SK-N-MC (cell line): ENCODE measurements at regions not wholly inside any gene's neighbourhood (a gene's known extent, or its start where the extent isn't known, plus 50 kb on each side); places are given as distances from the start of the nearest gene placed in this dataset.
"Not testable (repeated sequence)": the region's sequence is repeated elsewhere in the genome, so short reads cannot be mapped to it uniquely, and the experiment has no call there.

Experiments used
- DNase-seq: peaks from one replicate; pipeline ENCODE4 v3.0.0-alpha.2; 2011; ENCODE audit warnings: low read depth, low spot score
- H3K27ac ChIP-seq: fragments of 200-600 bp; sonication (generic); 2 replicates; pipeline ENCODE4 v1.5.1; 2016; ENCODE audit warnings: mixed run types
- H3K36me3 ChIP-seq: fragments of 200-600 bp; sonication (generic); 2 replicates; pipeline ENCODE4 v1.6.1; 2017; ENCODE audit warnings: antibody characterized with exemption, low read length, mixed read lengths; ENCODE audit not compliant: insufficient read depth
- H3K4me3 ChIP-seq: fragments of 200-600 bp; sonication (generic); 2 replicates; pipeline ENCODE4 v1.5.1; 2016
- H3K9ac ChIP-seq: fragments of 200-600 bp; sonication (generic); 2 replicates; pipeline ENCODE4 v1.8.0; 2017; ENCODE audit warnings: mixed run types, mixed read lengths; ENCODE audit not compliant: insufficient read length
- H3K9me3 ChIP-seq: fragments of 200-600 bp; sonication (generic); 2 replicates; pipeline ENCODE4 v1.6.1; 2017; ENCODE audit warnings: low read depth, mild to moderate bottlenecking, antibody characterized with exemption, low read length, moderate library complexity, mixed read lengths
- EZH2 ChIP-seq: fragments of 200-600 bp; sonication (generic); IDR thresholded peaks from one replicate; pipeline ENCODE4 v1.6.1; 2017; ENCODE audit warnings: antibody characterized with exemption
- FOXP2 ChIP-seq: optimal IDR thresholded peaks from 2 replicates; pipeline ENCODE3; 2011; ENCODE audit warnings: mild to moderate bottlenecking, moderate library complexity; ENCODE audit not compliant: insufficient read depth; ENCODE audit errors: extremely low read length, control extremely low read depth
- POLR2AphosphoS5 ChIP-seq: IDR thresholded peaks from 2 replicates; pipeline ENCODE4 v1.6.1; 2012; ENCODE audit warnings: mild to moderate bottlenecking, low read depth, low read length, borderline replicate concordance

DNA sequence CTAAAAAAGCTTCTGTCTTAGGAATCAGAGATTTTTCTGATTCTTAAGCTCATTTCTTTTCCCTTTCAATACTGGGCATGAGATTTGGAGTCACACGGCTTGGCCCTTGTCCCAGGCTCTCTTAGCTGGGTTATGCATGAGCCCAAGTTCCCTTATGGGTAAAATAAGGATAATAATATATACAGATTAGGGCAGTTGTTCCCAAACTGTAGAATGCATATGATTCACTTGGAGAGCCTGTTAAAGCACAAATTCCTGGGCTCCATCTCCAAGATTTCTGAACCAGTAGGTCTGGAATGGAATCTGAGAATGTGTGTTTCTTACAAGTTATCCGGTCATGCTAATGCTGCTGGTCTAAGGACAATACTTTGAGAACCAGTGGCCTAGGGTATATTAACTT, 154.0 kb downstream of the REEP3 start:
- Histone ChIP-seq H3K4me3 (no peak overlapping the region), H3K9me3 (no peaks in the 10 kb centered on the region), H3K9ac (no peak overlapping the region), H3K27ac (no peak overlapping the region), H3K36me3 (no peaks in the 10 kb centered on the region)
- DNase-seq, result no peak
- no peak for TF ChIP-seq EZH2
- no peak for TF ChIP-seq FOXP2
- no peak for TF ChIP-seq POLR2AphosphoS5

DNA sequence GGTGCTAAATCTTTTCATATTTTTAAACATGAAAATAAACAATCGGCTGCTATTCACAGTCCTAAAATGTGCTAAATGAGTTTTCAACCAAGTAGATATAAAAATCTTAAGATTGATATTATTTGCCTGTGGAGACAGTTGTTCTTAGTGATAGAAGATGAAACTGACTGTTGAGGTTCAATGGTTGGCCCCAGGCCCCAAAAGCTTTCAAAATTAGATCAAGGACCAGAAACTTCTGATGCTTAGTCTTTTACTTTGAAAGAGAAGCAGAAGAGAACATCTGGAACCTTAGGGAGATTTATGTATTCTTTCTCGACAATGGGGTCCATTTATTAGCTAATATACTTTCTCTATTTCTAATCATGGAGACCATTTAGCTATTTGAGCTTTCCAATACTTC, 155.8 kb downstream of the REEP3 start:
- Histone ChIP-seq H3K27ac (no peak overlapping the region), H3K9me3 (no peaks in the 10 kb centered on the region), H3K9ac (no peak overlapping the region), H3K4me3 (no peak overlapping the region), H3K36me3 (no peaks in the 10 kb centered on the region)
- DNase-seq, result no peak
- TF ChIP-seq FOXP2, result no peak
- TF ChIP-seq POLR2AphosphoS5, result no peak
- TF ChIP-seq EZH2, result no peak

DNA sequence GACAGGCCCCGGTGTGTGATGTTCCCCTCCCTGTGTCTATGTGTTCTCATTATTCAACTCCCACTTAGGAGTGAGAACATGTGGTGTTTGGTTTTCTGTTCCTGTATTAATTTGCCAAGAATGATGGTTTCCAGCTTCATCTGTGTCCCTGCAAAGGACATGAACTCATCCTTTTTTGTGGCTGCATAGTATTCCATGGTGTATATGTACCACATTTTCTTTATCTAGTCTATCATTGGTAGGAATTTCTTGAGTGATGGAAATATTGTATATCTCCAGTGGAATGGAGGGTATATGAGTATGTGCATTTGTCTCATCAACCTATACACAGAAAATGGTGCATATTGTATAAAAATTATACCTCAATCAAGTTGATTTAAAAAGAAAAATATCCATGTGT, 159.3 kb downstream of the REEP3 start:
- H3K9me3 ChIP-seq, DNase-seq, H3K27ac ChIP-seq, H3K9ac ChIP-seq, H3K4me3 ChIP-seq, H3K36me3 ChIP-seq: not testable (repeated sequence)

DNA sequence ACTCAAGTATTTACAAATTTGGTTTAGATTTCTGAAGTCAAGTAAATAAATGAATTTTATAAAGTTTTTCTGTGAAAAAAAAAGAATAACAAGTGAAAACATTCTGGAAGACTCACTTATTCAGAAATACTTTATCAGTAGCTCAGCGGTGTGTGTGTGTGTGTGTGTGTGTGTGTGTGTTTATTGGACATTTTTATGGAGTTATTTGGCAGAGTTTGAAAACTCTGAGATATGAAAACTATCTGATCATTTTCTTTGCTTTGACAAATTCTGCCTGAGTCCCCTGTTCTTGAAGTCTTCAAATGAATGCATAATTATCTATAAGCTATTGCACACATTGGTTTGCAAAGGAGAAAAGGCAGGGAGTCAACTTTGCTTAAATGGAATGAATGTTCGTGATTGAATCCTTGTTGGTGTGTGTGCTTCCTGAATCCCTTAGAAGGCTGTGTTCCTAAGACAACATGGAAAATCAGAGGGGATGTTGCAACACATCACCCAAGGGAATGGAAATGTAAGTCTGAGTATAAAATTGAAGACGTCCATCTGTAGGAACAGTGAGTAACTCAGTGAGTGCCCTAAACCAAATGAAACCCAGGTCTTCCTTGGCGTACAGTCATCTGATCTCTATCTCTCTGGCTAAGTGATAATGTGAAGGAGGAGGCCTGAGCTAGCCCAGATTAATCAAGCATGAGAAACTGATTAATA, 160.9 kb downstream of the REEP3 start:
- Histone ChIP-seq H3K36me3 (no peaks in the 10 kb centered on the region), H3K4me3 (no peak overlapping the region), H3K9ac (no peak overlapping the region), H3K9me3 (no peaks in the 10 kb centered on the region), H3K27ac (no peak overlapping the region)
- TF ChIP-seq FOXP2 (no peak), POLR2AphosphoS5 (no peak), EZH2 (no peak)
- DNase-seq, result no peak

DNA sequence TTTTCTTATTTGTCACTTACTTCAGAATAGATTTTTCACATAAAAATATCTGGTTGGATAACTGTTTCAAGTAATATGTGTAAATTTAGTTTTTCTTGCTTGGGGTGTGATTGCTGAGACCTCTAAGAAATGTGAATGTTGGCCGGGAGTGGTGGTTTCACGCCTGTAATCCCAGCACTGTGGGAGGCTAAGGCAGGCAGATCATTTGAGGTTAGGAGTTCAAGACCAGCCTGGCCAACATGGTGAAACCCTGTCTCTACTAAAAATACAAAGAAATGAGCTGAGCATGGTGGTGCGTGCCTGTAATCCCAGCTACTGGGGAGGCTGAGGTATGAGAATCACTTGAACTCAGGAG, 161.5 kb downstream of the REEP3 start:
- H3K4me3 ChIP-seq, H3K9me3 ChIP-seq, H3K27ac ChIP-seq, DNase-seq, H3K36me3 ChIP-seq, H3K9ac ChIP-seq: not testable (repeated sequence)

DNA sequence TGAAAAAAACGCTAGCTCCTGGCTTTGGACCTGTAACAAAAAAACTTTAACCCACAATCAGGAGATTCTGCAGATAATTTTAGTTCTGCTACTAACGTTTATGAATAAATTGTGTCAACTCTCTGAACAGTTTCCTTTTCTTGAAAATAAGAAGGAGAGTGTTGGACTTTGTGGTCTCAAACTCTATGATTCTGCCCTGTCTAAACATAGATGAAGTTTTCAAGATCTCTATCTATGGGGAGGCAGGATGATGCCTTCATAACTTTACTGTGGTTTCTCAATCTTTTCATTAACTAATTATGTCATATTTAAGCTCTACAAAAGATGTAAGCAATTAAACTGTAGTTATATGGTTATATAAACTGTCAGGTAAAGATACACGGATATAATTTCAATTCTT, 162.0 kb downstream of the REEP3 start:
- Histone ChIP-seq H3K4me3 (no peak overlapping the region), H3K27ac (no peak overlapping the region), H3K9me3 (no peaks in the 10 kb centered on the region), H3K9ac (no peak overlapping the region), H3K36me3 (no peaks in the 10 kb centered on the region)
- TF ChIP-seq FOXP2, result no peak
- TF ChIP-seq POLR2AphosphoS5, result no peak
- no peak for TF ChIP-seq EZH2
- no peak for DNase-seq

DNA sequence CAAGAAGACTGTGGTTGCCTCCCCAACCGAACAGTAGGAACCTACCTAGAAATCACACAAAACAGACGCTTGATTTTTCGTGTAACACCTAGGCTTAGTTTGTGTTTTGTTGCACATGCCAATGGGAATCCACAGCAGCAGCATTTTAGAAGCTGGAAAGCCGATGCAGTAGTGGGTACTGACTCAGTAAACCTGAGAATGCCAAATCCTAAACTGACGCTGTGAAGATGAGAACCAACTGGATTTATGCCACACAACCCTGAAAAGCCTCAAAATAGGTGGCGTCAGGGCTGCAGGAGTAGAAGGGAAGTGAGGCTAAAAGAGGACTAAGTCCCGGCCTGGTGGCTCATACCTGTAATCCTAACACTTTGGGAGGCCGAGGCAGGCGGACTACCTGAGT, 162.5 kb downstream of the REEP3 start:
- TF ChIP-seq POLR2AphosphoS5 (no peak), EZH2 (no peak), FOXP2 (no peak)
- Histone ChIP-seq H3K4me3 (no peak overlapping the region), H3K36me3 (no peaks in the 10 kb centered on the region), H3K27ac (no peak overlapping the region), H3K9ac (no peak overlapping the region), H3K9me3 (no peaks in the 10 kb centered on the region)
- no peak for DNase-seq

DNA sequence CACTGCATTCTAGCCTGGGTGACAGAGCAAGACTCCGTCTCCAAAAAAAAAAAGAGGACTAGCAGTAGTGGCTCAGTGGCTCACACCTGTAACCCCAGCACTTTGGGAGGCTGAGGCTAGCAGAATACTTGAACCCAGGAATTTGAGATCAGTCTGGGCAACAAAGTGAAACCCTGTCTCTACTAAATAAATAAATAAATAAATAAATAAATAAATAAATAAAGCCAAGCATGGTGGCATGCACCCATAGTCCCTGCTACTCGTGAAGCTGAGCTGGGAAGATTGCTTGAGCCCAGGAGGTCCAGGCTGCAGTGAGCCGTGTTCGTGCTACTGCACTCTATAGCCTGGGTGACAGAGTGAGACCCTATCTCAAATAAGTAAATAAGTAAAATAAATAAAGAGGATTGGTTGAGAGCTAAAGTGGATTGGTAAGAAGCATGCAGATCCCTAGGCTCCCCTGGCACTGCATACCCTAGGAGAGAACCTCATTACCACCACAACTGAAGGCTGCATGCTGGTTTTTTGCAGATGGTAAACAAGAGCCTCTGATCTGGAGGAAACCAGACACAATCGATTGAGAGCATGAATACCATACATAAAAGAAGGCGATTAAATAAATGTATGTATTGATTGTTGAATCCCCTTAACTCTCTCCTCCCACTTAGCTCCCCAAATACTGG, 163.2 kb downstream of the REEP3 start:
- Histone ChIP-seq H3K27ac (no peak overlapping the region), H3K9me3 (no peaks in the 10 kb centered on the region), H3K36me3 (no peaks in the 10 kb centered on the region), H3K4me3 (no peak overlapping the region), H3K9ac (no peak overlapping the region)
- DNase-seq, result no peak
- no peak for TF ChIP-seq FOXP2
- TF ChIP-seq EZH2, result no peak
- TF ChIP-seq POLR2AphosphoS5, result no peak

DNA sequence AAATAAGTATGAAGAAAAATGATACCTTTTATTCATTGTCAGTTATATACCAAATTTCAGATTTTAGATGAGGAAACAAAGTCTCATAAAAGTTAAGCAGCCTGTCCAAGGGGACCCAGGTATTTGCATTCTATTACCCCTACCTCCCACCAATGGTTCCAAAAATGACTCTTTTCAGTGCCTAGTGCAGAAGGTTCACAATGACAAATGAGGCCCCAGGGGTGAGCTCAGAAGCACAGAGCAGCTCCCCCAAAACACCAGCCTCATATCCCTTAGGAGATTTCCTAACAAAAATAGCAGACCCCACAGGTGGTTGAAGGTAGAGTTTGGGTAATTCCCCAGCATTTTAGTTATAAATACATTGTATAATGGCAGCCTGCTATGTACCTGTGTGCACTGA, 168.6 kb downstream of the REEP3 start:
- Histone ChIP-seq H3K9ac (no peak overlapping the region), H3K36me3 (no peaks in the 10 kb centered on the region), H3K4me3 (no peak overlapping the region), H3K27ac (no peak overlapping the region), H3K9me3 (no peaks in the 10 kb centered on the region)
- DNase-seq, result no peak
- TF ChIP-seq EZH2, result no peak
- TF ChIP-seq FOXP2, result no peak
- no peak for TF ChIP-seq POLR2AphosphoS5
